ENCODE measurements at regions not wholly inside any gene's neighbourhood (a gene's known extent, or its start where the extent isn't known, plus 50 kb on each side); places are given as distances from the start of the nearest gene placed in this dataset.

- no peak for TF ChIP-seq CTCF (IDR thresholded peaks at IDR 0.05; ENCODE audit: insufficient read depth, low read depth, low read length)
- no peak for DNase-seq (ENCODE audit: low read depth)
Measured at GRCh38 chr11:97638641-97639224, 1248.9 kb downstream of the JRKL start.

GRCh38 chr11:97641988-97642387, 1252.2 kb downstream of the JRKL start:
- DNase-seq (ENCODE audit: low read depth), result no peak
- H3K4me3 ChIP-seq (ENCODE audit: low read depth, low read length), result no peak overlapping the region
- TF ChIP-seq CTCF (IDR thresholded peaks at IDR 0.05; ENCODE audit: insufficient read depth, low read depth, low read length), result no peak

More at GRCh38 chr11:97638641-97639224, 1248.9 kb downstream of the JRKL start:
- no peak overlapping the region for H3K4me3 ChIP-seq (ENCODE audit: low read depth, low read length)

DNA sequence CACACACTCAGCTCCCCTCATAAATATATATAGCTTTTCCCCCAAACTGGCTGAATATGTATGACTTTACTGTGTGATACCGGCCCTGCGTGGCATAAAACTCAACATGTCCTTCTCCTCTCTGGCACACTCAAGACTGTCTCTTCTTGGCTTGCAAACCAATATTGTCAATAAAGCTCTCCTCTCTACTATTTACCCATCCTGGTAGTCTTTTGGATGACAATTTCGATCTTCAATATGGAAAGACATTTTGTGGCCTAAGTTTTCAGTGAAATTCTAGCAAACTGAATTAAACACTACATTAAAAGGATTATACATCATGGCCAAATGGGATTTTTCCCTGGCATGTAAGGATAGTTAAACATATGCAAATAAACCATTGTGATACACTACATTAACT, 1255.9 kb downstream of the JRKL start:
- DNase-seq (ENCODE audit: low read depth), result no peak
- no peak overlapping the region for H3K4me3 ChIP-seq (ENCODE audit: low read depth, low read length)
- TF ChIP-seq CTCF (IDR thresholded peaks at IDR 0.05; ENCODE audit: insufficient read depth, low read depth, low read length), result no peak

GRCh38 chr11:97656356-97656755, 1266.5 kb downstream of the JRKL start:
- no peak for TF ChIP-seq CTCF (IDR thresholded peaks at IDR 0.05; ENCODE audit: insufficient read depth, low read depth, low read length)
- H3K4me3 ChIP-seq (ENCODE audit: low read depth, low read length), result no peak overlapping the region
- DNase-seq (ENCODE audit: low read depth), result no peak

- H3K4me3 ChIP-seq (ENCODE audit: low read depth, low read length), result no peak overlapping the region
- TF ChIP-seq CTCF (IDR thresholded peaks at IDR 0.05; ENCODE audit: insufficient read depth, low read depth, low read length), result no peak
Measured at GRCh38 chr11:97657852-97658251, 1268.0 kb downstream of the JRKL start.

GRCh38 chr11:97667057-97667456, 1277.2 kb downstream of the JRKL start:
- no peak overlapping the region for H3K4me3 ChIP-seq (ENCODE audit: low read depth, low read length)
- no peak for TF ChIP-seq CTCF (IDR thresholded peaks at IDR 0.05; ENCODE audit: insufficient read depth, low read depth, low read length)
- no peak for DNase-seq (ENCODE audit: low read depth)

More at GRCh38 chr11:97657852-97658251, 1268.0 kb downstream of the JRKL start:
- no peak for DNase-seq (ENCODE audit: low read depth)

DNA sequence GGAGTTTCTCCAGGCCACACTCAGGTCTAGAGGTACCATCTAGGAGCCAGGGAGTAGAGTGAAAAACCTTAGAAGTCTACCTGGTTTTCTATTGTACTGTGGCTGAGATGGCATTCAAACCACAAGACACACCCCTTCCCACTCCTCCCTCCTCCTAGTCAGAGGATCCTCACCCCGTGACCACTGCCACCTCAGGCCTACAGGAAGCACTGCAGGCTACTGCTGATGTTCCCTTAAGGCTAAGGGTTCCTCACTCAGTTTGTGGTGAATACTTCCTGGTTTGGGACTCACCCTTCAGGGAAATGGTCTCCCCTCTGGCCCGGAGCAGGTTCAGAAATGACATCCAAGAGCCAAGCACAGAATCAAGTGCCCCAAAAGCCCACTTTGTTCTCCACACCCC, 1293.9 kb downstream of the JRKL start:
- TF ChIP-seq CTCF (IDR thresholded peaks at IDR 0.05; ENCODE audit: insufficient read depth, low read depth, low read length), result no peak
- no peak for DNase-seq (ENCODE audit: low read depth)
- no peak overlapping the region for H3K4me3 ChIP-seq (ENCODE audit: low read depth, low read length)

All from fibroblast of villous mesenchyme (primary cell).